ENCODE measurements at regions not wholly inside any gene's neighbourhood (a gene's known extent, or its start where the extent isn't known, plus 50 kb on each side); places are given as distances from the start of the nearest gene placed in this dataset.

DNA sequence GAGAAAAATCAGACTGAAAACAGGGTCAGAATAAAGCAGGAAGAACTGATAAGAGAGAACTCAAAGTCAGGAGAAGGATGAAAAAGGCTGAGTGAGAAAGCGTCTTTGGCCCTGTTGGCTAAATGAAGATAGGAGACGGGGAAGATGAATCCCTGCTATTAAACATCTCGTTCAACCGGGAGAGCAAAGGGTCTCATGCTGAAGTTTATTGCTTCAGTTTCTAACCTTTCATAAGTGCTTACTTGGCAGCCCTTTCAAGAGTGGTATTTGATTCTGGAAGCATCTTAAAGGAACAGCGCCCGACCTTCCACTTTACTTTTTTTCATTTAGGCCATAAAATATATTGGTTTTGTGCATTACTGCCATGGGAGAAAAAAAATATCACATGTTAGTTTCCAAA lies 288.3 kb upstream of the RBFOX1 start:
- no peak for DNase-seq (ENCODE audit: low read depth, low spot score)
- Mint-ChIP-seq H3K4me3 (no peak overlapping the region), H3K4me1 (no peaks in the 10 kb centered on the region), H3K36me3 (ENCODE audit: low read depth) (no peaks in the 10 kb centered on the region), H3K9me3 (no peaks in the 10 kb centered on the region), H3K27ac (ENCODE audit: unreplicated experiment) (no peak overlapping the region), H3K27me3 (ENCODE audit: low read depth) (peaks cover 5% of the 10 kb centered on the region)
- TF ChIP-seq, protein P1, sequence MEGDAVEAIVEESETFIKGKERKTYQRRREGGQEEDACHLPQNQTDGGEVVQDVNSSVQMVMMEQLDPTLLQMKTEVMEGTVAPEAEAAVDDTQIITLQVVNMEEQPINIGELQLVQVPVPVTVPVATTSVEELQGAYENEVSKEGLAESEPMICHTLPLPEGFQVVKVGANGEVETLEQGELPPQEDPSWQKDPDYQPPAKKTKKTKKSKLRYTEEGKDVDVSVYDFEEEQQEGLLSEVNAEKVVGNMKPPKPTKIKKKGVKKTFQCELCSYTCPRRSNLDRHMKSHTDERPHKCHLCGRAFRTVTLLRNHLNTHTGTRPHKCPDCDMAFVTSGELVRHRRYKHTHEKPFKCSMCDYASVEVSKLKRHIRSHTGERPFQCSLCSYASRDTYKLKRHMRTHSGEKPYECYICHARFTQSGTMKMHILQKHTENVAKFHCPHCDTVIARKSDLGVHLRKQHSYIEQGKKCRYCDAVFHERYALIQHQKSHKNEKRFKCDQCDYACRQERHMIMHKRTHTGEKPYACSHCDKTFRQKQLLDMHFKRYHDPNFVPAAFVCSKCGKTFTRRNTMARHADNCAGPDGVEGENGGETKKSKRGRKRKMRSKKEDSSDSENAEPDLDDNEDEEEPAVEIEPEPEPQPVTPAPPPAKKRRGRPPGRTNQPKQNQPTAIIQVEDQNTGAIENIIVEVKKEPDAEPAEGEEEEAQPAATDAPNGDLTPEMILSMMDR (conservative IDR thresholded peaks at IDR 0.05) = no peak

DNA sequence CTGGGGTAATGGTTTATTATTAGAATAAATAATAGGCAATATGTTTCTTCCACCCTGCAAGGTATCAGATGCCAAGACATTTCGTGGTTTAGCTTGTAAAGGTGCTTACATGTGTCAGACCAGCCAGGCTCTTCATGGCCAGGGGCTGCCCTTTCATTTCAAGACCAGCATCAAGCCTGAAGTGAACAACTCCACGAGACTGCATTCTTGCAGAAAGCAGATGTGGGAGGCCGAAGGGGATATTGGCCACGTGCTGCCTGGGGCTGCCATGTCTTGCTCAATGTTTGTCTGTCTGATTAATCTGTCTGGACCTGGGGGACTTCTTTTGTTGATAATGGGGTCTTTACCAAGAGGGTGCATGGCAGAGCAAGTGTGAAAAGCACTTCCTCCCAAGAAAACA lies 294.2 kb upstream of the RBFOX1 start:
- Mint-ChIP-seq H3K4me1 (no peaks in the 10 kb centered on the region), H3K4me3 (no peak overlapping the region), H3K27me3 (ENCODE audit: low read depth) (peaks cover 2% of the 10 kb centered on the region), H3K9me3 (no peaks in the 10 kb centered on the region), H3K36me3 (ENCODE audit: low read depth) (no peaks in the 10 kb centered on the region), H3K27ac (ENCODE audit: unreplicated experiment) (no peak overlapping the region)
- TF ChIP-seq, protein P1 (conservative IDR thresholded peaks at IDR 0.05) = no peak
- no peak for DNase-seq (ENCODE audit: low read depth, low spot score)

DNA sequence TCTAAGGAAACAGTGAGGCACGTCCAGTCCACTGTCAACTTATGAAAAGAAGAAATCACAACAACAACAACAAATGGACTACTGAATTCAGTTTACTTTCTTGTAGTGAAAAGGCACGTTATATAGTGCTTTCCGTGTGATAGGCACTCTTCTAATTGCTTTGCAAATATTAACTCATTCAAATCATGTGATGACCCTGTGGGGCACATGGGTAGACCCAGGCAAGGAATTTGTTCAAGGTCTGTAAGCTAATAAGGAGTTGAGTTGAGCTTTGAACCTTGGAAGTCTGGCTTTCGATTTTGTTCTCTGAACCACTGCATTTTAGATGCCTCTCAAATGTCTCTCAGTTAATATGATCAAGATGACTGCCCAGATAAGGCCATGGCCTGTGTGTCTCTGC lies 295.1 kb upstream of the RBFOX1 start:
- no peak for DNase-seq (ENCODE audit: low read depth, low spot score)
- Mint-ChIP-seq H3K4me1 (no peaks in the 10 kb centered on the region), H3K27me3 (ENCODE audit: low read depth) (peaks cover 2% of the 10 kb centered on the region), H3K4me3 (no peak overlapping the region), H3K9me3 (no peaks in the 10 kb centered on the region), H3K36me3 (ENCODE audit: low read depth) (no peaks in the 10 kb centered on the region), H3K27ac (ENCODE audit: unreplicated experiment) (no peak overlapping the region)
- TF ChIP-seq, protein P1 (conservative IDR thresholded peaks at IDR 0.05) = no peak

DNA sequence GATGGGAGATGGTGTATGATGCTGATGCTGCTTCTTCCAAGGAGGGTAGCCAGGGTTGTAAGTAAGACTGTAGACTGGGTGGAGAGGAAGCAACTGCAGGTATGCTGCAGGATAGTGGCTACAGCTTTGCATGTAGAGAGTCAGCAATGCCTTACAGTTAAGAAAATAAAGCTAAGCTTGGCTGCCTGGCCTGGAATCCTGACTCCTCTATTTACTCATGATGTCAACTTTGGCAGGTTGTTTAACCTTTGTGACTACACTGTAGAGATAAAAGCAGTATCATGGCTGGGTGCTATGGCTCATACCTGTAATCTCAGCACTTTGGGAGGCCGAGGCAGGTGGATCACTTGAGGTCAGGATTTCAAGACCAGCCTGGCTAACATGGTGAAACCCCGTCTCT lies 301.6 kb upstream of the RBFOX1 start:
- no peak overlapping the region for H3K27ac Mint-ChIP-seq (ENCODE audit: unreplicated experiment)
- no peaks in the 10 kb centered on the region for H3K36me3 Mint-ChIP-seq (ENCODE audit: low read depth)
- DNase-seq (ENCODE audit: low read depth, low spot score) = no peak
- H3K9me3 Mint-ChIP-seq = no peaks in the 10 kb centered on the region
- H3K4me1 Mint-ChIP-seq = no peaks in the 10 kb centered on the region
- no peak overlapping the region for H3K4me3 Mint-ChIP-seq
- TF ChIP-seq, protein P1 (conservative IDR thresholded peaks at IDR 0.05) = no peak
- H3K27me3 Mint-ChIP-seq (ENCODE audit: low read depth) = no peaks in the 10 kb centered on the region

DNA sequence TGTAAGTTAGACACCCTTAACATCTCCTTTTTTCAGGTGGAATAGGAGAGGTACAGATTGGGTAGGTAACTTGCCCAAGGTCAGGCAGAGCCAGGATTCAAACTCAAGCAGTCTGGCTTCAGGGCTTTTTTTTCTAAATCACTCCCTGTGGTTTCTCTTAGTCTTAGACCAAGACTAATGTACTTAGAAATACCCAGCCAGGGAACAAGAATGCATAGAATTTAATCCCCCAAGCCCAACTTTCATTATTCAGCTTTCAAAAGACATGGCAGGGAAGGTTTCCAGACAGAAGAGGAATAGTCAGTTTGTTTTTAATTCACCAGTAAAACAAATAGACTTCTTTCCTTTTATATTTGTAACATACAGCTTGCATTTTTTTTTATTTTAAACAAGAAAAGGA lies 305.2 kb upstream of the RBFOX1 start:
- Mint-ChIP-seq H3K4me3 (no peak overlapping the region), H3K4me1 (no peaks in the 10 kb centered on the region), H3K27me3 (ENCODE audit: low read depth) (no peaks in the 10 kb centered on the region), H3K36me3 (ENCODE audit: low read depth) (no peaks in the 10 kb centered on the region), H3K9me3 (no peaks in the 10 kb centered on the region), H3K27ac (ENCODE audit: unreplicated experiment) (no peak overlapping the region)
- no peak for DNase-seq (ENCODE audit: low read depth, low spot score)
- TF ChIP-seq, protein P1 (conservative IDR thresholded peaks at IDR 0.05) = no peak

DNA sequence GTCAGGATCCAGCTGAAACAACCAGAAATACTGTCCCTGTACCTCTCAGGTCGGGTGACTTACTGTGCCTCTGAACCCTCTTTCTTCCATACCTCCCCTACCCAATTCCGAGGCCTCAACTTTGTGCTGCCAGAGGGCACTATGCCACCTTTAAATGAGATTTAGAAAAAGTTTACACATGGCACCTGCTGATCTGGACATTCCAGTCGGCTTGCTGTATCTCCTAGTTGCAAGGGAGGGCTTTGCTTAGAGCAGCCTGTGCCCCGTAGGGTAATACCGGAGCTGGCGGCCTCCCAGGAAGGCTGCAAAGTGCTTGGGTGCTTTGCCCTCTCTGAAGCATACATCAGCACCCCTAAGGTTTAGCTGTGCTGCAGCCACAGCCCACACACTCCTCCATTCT lies 306.0 kb upstream of the RBFOX1 start:
- no peaks in the 10 kb centered on the region for H3K4me1 Mint-ChIP-seq
- no peak overlapping the region for H3K27ac Mint-ChIP-seq (ENCODE audit: unreplicated experiment)
- H3K4me3 Mint-ChIP-seq = no peak overlapping the region
- TF ChIP-seq, protein P1 (conservative IDR thresholded peaks at IDR 0.05) = no peak
- H3K9me3 Mint-ChIP-seq = no peaks in the 10 kb centered on the region
- H3K27me3 Mint-ChIP-seq (ENCODE audit: low read depth) = no peaks in the 10 kb centered on the region
- no peak for DNase-seq (ENCODE audit: low read depth, low spot score)
- H3K36me3 Mint-ChIP-seq (ENCODE audit: low read depth) = no peaks in the 10 kb centered on the region
